HG03469 (cell line): ENCODE measurements at regions not wholly inside any gene's neighbourhood (a gene's known extent, or its start where the extent isn't known, plus 50 kb on each side); places are given as distances from the start of the nearest gene placed in this dataset.
"Not testable (repeated sequence)": the region's sequence is repeated elsewhere in the genome, so short reads cannot be mapped to it uniquely, and the experiment has no call there.

Experiments used
- ATAC-seq: cut with Tn5 transposase; IDR thresholded peaks from one replicate; pipeline ENCODE4 v1.9.1; 2021; ENCODE audit warnings: mild to moderate bottlenecking, moderate library complexity, moderate number of reproducible peaks; ENCODE audit not compliant: unreplicated experiment

DNA sequence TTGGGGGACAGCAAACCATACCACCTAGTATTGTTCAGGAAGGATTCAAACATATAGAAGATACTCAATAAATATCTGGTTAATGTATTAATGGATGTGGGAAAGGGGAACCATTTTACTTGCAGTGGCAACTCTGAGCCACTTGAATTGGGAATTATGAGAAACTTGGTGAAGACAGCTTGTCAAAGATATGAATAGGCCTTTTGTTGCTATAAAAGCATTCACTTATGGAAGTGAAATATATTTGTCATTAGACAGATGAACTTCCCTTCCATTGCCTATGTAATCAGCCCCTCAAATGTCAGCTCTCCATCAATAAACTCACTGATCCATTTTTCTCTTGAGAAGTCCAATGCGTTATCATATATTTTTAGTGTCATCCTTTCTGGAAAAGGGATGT lies 56.1 kb downstream of the GPR85 start:
- ATAC-seq: no peak

DNA sequence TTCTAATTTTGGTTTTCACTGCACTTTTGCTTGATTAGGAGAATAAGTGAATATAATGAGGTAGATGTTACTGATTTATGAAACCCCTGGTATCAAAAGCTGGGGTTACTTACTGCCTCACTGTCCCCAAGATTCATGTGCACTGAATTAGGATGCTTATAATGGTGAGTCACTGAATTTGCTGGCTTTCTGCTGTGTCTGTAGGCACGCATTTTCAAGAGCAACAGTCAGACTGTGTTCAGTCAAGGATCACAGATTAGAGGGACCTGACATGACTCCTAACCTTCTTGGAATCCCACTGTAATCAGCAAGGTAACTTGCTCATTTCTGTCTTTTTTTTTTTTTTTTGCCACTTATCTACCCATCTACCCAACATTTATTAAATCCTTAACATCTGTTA lies 59.7 kb downstream of the GPR85 start:
- ATAC-seq: no peak

DNA sequence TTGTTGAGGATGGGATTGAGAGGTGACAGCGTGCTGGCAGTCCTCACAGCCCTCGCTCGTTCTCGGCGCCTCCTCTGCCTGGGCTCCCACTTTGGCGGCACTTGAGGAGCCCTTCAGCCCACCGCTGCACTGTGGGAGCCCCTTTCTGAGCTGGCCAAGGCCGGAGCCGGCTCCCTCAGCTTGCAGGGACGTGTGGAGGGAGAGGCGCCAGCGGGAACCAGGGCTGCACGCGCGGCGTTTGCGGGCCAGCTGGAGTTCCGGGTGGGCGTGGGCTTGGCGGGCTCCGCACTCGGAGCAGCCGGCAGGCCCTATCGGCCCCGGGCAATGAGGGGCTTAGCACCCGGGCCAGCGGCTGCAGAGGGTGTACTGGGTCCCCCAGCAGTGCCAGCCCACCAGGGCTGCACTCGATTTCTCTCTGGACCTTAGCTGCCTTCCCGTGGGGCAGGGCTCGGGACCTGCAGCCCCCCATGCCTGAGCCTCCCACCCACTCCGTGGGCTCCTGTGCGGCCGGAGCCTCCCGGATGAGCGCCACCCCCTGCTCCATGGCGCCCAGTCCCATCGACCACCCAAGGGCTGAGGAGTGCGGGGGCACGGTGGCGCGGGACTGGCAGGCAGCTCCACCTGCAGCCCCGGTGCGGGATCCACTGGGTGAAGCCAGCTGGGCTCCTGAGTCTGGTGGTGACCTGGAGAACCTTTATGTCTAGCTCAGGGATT lies 69.3 kb downstream of the GPR85 start:
- not testable (repeated sequence) for ATAC-seq

DNA sequence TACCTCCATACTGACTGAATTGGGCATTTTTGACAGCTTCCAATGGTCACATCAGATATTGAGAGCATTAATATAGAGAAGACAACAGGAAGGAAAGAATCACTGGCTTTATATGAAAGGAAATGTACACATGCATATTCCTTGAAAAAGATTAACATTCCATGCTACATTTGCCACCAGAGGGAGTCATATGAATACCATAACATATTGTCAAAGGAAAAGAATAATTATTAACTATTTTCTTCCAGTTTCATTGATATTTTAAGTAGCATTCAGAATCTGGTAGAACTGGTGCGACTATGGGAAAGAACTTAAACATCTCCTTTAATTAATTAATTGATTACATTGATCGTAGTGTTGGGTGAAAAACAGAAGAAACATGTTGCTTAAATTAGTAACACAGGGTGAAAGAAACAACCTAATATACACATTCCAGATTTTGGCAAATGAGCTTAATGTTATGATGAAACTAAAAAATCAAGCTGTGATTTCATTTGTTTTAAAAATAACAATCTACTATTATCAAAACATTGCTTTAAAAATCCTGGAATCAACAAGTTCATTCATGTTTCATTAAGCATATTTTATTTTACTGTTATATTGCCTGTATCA lies 71.5 kb downstream of the GPR85 start:
- ATAC-seq: no peak

DNA sequence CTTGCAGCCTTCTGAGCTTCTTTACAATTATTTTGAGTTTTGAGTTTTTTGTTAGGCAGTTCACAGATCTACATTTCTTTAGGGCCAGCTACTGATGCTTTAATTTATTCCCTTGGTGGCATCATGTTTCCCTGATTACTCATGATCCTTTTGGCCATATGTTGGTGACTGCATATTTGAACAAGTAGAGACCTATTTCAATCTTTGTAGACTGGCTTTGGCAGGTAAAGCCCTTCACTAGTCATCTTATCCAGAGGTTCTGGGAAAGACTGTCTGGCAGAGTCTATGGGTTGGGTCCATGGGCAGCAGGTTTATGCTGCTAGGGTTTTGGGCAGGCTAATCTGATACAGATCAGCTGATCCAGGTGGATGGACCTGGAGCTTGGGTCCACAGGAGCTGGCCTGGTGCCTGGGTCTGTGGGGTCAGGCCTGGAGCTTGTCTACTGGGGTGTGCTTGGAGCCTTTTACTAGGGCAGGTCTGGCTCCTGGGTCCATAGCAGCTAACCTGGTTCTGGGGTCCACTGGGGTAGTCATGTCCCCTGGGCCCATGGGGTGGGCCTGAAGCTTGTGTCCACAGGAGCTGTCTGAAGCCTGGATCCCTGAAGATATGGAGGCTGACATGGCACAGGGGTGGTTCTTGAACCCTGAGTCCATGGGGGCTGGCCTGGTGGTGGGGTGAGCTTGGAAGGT lies 72.7 kb downstream of the GPR85 start:
- no peak for ATAC-seq

DNA sequence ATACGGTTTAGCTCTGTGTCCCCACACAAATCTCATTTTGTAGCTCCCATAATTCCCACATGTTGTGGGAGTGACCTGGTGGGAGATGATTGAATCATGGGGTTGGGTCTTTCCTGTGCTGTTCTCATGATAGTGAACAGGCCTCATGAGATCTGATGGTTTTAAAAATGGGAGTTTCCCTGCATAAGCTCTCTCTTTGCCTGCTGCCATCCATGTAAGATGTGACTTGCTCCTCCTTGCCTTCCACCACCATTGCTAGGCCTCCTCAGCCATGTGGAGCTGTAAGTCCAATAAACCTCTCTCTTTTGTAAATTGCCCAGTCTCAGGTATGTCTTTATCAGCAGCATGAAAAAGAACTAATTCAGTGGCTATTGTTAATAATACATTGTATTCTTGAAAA lies 73.8 kb downstream of the GPR85 start:
- ATAC-seq: not testable (repeated sequence)

DNA sequence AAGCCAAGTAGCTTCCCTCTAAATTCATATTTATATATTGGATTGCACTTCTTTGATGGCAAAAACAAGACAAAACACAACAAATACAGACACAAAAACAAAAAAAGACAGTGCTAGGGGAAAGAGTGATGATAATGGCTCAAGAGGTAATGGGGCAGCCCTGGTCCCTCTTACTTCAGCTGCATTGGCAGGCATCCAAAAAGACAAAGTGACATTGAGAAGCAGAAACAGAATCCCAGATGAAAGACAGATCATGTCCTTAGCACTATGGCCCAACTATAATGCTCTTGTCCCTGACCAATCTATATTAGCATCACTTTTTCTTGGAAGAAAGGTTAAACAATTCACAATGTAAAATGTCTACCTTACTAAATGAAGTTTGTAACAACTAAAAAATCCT lies 76.2 kb downstream of the GPR85 start:
- ATAC-seq: no peak

DNA sequence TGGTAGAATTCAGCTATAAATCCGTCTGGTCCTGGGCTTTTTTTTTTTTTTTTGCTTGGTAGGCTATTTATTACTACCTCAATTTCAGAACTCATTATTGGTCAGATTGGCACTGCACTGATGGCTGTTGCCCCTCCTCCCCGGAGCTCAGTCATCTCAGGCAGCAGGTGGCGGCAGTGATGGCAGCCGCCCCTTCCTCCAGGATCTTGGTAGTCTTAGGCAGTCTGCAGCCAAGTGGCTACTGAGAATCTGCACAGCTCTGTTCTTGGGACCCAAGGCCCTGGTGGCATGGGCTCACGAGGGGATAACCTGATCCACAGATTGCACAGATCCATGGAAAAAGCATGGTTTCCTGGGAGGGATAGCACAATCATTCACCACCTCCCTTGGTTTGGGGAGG lies 77.9 kb downstream of the GPR85 start:
- ATAC-seq: no peak

DNA sequence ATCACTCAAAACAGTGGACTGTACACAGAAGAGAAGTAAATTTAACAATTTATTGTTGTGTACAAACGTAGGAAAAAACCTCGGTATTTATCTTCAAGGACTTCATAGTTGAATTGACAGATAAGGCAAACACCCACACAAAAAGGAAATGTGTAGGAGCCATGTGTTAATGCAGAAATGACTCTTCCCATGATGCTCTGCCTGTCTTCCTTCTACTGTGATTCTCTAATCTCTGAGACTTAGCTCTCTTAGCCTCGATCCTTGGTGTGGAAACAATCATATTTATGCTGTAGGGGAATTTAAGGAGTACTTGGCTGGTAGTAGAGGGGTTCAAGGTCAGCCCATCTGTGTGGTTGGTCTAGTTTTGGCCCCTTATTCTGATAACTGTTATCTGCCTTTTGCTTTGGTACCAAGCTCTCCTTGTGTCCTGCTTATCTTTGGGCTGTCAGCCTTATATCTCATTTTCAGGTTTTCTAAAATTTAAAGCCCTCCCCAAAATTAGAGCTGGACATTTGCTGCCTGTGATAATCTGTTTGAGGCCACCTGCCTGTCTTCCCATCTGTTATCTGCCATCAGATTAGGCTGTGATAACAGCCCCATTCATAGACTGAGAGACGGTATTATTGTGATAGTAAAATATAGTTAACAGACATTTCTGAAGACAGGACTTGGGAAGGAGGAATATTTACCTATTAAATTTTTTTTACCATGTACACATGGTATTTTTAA lies 81.7 kb downstream of the GPR85 start:
- ATAC-seq: no peak

DNA sequence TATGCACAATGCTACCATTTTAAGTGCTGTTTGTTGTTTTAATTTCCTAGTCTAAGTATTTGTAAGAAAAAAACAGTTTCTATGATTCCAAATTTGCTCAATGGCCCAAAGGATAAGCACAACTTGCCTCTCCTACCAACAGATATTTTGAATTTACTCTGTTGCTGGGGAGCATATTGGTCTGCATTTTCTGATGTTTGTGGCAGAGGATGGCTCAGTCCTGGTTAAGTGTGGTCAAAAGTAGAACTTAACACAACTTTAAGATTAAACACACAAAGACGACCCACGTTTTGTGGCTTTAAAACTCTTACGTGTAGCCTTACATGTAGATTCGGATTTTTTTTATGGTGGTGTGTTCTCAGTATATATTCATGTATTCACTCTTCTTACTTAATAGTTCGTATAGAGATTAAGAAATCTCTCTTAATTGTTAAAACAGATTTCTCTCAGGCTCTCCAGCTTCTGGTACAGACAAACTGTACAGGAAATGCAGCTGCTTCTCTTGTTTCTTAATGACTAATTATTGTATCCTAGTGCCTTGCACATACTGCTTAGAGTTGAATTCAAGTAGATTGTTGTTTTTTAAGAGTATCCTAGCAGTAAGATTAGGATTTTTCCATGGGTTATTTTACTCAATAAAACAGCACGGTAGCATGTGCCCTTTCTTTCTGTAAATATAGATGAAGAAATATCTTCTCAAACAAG lies 86.2 kb downstream of the GPR85 start:
- peak; percentile 43 for ATAC-seq

DNA sequence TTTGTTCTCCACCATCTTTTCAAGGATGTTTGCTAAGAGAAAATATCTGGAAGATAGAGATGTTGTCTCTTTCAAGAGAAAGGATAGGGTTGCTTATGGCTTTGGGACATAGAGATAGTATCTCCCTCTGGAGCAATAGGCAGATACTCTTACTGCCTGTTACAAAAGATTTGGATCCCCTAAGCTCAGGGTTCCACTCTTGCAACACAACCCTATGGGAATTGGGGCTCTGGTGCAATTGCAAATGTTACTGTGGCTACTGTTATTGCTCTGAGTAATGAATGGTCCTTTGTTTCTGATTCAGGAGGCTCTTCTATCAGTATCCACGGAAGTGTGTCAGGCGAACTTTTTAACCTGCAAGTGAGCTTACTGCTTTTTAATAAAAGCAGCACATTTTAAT lies 88.8 kb downstream of the GPR85 start:
- no peak for ATAC-seq

DNA sequence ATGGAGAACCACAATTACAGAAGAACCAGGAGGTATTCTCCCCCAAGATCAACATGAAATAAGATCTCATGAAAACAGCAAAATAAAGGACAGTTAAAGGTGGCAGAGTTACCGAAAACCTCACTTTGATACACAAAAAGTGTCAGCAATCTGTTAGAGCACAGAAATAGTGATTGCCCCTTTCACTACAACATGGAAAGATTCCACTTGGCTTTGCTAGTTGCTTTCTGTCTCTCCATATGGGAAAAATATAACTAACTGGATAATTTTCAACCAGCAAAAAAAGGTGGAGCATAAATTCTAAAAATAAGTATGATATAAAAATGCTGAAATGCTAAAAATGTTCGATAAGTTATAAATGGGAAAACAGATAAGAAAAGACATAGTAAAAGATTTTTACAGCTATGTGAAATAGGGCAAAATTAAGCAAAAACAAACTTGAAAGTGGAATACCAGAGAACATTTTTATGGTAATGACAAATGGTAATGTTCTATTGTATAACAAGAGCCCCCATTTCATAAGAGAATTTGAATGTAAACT lies 90.2 kb downstream of the GPR85 start:
- ATAC-seq: no peak

DNA sequence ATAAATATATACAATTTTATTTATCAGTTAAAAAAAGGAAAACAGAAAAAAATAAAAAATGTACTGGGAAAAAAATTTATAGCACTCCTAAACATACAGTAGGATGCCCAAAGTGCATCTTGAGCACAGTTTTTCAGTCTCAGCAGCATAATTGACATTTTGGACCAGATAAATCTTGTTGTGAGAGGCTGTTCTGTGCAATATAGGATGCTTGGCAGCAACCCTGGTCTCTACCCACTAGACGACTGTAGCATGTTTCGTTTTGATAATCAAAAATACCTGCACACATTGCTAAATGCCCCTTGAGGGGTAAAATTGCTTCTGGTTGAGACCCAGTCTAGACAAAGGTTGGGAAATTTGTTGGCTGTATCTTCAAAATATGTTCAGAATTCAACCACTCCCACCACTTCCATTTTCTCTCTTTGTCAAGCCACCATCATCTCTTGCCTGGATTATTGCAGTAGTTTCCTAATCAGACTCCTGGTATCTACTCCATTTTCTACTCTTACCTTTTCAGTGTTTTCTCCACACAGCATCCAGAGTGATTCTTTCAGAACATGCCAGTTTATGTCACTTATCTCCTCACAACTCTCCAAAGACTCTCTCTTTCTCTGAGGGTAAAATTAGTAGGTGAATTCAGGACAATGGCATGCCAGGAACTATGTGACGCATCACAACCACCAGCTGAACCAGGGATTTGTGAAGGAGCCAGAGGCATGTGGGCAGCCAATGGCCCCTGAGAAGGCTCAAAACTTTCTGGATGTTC lies 91.4 kb downstream of the GPR85 start:
- ATAC-seq: no peak

DNA sequence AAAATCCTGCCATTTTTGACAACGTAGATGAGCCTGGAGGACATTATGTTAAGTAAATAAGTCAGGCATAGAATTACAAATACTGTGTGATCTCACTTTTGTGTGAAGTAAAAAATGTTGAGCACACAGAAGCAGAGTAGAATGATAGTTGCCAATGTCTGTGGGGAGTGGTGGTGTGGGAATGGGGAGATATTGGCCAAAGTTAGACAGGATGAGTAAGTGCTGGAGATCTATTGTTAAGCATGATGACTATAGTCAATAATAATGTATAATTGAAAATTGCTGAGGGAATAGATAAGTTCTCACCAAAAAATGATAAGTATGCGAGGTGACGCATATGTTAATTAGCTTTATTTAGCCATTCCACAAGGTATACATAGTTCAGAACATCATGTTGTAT lies 92.0 kb downstream of the GPR85 start:
- ATAC-seq: no peak

DNA sequence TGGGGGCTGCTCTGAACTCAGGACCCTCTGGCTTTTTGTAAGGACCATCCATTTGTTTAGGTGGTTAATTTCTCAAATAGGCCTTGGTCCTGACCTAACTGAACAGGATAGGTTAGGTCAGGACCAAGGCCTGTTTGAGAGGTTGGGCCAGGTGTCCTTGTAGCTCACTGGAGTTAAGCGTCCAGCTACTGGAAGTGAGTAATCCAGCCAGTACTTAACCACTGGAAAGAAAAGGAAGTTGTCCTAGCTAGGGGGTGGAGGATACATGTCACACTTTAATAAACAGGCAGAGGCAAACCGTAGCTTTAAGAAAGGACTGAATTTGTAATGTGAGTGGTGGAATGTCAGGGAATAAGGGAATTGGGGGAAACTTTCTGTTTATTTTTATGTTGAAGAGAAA lies 96.0 kb downstream of the GPR85 start:
- ATAC-seq: no peak

DNA sequence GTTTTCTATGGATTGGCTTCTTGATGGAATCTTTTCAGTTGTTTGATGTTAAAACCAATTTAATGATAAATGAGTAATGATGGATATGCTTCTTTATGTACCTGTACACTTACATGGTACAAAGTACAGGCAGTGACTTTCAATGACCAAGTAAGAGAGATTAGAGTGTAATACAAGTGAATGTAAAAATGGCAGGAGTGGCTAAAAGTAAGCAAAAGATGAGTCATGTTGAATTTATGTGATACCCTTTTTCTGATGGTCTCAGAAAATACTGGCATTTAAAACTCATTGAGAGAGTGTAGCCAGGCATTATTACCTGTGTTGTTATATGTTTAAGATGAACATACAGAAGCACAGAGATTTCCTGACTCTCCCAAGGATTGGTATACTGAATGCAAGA lies 97.1 kb downstream of the GPR85 start:
- no peak for ATAC-seq

DNA sequence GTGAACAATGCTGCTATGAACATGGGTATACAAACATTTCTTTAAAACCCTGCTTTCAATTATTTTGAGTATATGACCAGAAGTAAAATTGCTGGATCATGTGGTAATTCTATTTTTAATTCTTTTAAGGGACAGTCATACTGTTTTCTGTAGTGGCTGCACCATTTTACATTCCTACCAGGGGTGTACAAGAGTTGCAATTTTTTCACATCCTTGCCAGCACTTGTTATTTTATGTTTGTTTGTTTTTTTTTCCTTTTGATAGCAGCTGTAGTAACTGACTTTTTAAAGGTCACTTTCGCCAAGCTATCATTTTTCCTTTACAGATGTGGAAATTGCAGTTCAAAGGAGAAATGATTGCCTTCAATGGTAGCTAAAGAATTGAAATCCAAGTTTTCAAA lies 99.5 kb downstream of the GPR85 start:
- ATAC-seq: no peak

DNA sequence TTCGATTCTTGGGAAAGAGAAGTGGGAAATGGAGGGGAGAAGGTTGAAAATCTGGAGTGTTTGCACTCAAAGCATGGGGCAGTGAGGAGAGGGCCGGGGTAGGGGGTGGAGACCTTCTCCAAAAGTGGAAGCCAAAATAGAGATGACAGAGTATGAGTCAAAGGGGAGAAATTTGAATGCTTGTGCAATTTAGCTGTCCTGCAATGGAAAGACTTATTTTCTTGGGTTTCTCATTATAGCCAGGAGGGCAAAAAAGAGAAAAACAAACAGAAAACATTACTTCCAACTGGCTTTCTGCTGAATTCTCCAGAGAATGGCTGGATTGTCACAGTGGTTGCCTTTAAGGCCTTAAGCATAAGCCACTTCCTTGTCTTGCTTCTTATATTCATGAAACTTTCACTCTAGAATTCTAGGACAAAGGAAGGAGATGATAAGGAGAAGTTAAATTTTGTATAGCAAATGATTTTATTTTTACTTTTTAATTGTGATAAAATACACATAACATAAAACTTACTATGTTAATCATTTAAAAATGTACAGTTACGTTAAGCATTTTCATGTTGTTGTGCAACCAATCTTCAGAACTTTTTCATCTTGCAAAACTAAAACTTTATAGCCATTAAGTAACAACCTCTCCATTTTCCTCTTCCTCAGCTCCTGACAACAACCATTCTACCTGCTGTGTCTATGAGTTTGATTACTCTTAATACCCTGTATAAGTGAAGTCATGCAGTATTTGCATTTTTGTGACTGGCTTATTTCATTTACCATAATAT lies 100.2 kb downstream of the GPR85 start:
- no peak for ATAC-seq

DNA sequence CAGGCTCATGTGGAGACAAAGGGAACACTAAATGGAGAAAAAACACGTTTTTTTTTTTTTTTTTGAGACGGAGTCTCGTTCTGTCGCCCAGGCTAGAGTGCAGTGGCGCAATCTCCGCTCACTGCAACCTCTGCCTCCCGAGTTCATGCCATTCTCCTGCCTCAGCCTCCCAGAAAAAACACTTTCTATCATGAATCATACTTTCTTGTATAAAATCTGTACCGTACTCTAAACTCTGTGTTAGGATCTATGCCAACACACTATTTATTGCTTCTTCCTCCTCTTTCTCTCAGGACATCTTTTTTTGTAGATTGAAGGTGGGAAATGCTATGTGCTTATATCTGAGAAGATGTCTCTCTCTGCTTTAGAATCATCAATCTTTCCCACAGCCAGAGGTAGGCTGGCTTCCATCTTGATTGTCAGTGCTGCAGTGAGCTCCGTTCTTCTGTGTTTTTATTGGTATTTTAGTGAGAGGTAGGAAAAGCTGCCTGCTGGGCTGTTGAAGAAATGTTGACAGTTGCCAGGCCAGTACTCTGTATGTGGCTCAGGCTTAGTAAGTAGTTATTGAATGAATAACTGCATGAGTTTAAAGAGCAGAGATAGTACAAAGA lies 101.1 kb downstream of the GPR85 start:
- ATAC-seq: no peak
